NCI-H1105 treated with DMSO at 0.1 percent for 48 hours (cell line): ENCODE measurements at regions not wholly inside any gene's neighbourhood (a gene's known extent, or its start where the extent isn't known, plus 50 kb on each side); places are given as distances from the start of the nearest gene placed in this dataset.

Experiments used
- DNase-seq: peaks from one replicate; lab custom pipeline; 2025; lab: John Stamatoyannopoulos, UW

DNA sequence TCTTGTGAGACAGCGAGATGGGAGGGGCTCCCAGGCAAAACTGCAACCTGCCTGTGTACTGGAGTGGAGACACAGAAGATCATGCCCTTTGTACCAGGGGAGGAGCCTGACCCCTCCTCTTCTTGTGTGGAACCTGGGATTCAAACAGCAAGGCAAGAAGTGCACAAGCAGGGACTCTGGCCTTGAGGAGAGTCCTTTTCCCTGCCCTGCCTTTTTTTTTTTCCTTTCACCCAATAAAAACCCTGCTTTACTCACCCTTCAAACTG, 251.8 kb upstream of the OPRM1 start:
- DNase-seq, result no peak

DNA sequence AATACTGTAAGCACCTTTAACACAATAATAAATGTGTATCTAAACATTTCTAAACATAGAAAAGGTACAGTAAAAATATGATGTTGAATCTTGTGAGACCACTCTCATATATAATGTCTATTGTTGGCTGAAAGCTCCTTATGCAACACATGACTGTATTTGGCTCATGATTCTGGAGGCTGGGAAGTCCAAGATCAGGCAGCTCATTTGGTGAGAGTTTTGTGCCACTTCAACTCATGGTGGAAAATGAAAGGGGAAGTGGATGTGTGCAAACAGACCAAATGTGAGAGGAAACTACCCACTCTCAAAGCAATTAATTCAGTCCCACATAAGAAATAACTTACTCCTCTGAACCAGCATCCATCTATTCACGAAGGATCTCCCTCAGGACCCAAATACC, 257.7 kb upstream of the OPRM1 start:
- no peak for DNase-seq

DNA sequence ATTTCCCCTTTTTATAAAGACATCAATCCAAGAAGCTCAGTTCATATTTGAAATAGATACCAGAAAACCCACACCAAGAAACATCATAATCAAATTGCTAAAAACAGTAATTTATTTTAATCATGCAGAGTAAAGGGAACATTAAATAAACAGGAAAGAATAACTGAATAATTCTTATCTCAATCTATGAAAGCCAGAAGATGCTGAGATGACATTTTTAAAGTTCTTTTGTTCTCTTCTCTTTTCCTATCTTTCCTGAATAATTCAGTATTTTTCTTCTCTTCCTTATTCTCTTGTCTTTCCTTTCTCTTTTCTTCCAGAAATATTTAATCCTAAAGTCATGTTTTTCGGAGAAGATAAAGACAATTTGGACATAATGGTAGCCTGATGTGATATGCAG, 259.0 kb upstream of the OPRM1 start:
- no peak for DNase-seq

DNA sequence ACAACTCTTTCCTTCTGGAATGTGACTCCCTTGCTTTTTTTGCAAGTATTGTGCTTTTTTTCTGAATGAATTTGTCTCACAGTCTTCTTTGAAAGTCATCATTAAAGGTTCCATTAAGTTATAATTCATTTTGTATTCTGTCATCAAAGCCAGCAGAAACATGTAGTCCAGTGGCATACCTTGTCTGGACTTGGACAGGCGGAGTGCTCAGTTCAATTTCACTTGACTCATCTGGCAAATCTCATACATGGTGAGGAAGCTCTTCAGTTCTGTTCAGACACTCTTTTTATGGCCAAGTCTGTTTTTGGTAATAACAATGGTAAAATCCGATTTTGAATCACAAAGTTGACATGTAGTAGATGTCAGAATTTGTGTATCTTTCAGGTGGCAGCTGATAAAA, 260.8 kb upstream of the OPRM1 start:
- no peak for DNase-seq

DNA sequence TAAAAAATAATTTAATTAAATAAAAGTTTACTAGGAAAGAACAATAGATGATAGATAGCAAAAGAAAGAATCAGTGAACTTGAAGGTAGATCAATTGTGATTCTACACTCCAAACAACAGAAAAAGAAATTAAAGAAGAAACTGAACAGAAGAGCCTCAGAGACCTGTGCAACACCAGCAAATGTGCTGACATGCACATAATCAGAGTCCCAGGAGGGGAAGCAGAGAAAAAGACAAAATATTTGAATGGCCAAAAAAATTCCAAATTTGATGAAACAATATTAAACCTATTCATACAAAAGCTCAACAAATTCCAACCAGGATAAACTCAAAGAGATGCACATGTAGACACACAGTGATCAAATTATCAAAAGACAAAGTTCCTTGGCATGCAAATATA, 267.5 kb upstream of the OPRM1 start:
- no peak for DNase-seq

DNA sequence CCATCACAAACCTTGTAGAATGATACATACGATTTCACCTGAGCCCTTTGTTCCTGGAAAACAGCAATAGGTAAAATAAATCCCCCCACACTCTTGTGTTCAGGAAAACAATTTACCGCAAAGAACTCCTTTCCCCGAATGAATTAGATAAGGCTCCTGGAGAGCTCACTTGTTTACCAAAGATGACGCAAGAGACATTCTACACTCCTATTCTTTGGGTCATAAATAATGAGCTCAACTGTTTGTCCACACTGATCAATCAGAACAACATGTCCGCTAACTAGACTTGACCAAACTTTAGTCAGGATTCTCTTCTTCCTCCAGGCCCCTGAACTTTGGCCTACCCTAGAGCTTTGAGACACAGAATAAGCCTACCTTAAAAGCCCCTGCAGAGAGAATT, 271.9 kb upstream of the OPRM1 start:
- DNase-seq, result no peak

DNA sequence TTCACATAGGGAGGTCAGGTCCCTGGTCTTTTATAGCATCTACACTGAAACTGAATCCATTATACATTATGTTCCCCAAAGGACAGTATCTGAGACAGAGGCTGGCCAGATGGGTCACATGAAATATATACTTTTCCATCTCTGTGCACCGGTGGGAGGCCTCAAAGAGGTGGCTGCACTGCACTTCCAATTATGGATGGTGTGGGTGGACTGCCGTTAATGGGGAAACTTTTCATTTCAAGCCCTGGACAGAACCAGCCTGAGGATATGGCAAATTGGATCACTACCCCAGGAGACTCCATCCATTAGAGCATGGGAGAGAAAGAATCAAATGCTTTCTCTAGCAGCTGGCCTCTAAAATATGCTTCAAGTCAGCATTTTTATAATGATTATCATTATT, 280.5 kb upstream of the OPRM1 start:
- DNase-seq, result no peak

DNA sequence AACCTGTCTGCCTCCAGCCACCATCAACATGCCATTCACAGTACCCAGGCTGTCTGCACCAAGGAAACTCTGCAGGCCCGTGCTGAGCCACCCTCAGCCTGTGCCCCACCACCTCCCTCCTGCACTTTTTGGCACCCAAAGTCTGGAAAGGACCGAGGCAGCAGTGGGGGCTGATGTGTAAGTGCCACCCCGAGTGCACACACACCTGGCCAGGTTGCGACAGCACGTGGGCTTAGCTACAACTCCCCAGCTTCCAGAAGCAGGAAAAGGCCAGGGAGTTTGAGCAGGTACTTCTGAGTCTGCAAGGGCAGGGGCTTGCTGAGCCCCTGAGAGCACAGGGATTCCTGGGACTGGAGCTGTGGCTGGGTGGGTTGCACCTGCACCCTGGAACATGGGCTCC, 303.3 kb upstream of the OPRM1 start:
- DNase-seq, result no peak

DNA sequence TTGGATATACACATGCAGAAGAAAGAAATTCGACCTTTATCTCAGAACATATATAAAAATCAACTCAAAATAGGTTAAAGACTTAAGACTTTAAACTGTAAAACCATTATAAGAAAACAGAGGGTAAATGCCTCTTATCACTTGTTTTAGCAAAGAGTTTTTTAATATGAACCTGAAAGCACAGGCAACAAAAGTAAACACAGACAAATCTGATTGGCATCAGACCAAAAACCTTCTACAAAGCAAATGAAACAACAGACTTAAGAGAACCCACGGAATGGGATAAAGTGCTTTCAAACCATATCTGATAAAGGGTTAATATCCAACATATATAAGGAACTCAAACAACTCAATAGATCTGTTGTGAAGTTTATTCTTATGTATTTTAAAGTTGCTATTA, 309.9 kb upstream of the OPRM1 start:
- DNase-seq, result peak; percentile 34

DNA sequence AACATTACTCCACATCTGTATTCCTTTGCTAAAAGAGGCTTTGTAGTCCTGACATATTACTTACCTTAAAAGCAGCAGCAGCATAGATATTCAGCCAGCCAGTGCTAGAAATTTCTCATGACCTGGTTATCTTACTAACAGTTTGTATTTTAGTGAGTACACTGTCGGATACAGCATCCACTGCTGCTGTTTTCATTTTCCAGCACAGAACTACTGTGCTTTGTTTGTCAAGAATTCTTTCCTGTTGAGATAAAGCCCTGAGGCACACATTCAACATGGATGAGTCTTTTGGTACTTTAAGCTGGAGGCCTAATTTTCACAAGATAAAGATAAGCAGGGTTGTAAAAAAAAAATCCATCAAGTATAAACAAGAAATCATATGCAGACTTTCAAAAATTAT, 311.2 kb upstream of the OPRM1 start:
- no peak for DNase-seq

DNA sequence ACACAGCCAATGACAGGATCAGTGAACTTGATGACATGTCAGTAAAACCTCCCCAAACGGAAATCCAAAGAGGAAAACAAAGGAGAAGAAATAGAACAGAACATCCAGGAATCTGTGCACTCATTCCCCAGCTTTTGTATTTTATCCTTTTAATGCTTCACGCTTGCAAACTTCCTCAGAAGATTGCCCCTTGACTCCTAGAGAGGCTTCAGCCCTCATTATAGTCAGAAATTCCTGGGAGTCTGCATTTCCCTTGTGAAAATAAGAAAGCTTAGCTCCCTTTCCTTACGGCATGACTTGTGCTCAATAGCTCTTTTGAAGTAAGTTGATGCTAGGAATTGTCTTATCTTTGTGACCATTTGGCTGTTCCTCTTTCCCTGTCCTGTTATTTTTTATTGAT, 313.6 kb upstream of the OPRM1 start:
- DNase-seq, result no peak

DNA sequence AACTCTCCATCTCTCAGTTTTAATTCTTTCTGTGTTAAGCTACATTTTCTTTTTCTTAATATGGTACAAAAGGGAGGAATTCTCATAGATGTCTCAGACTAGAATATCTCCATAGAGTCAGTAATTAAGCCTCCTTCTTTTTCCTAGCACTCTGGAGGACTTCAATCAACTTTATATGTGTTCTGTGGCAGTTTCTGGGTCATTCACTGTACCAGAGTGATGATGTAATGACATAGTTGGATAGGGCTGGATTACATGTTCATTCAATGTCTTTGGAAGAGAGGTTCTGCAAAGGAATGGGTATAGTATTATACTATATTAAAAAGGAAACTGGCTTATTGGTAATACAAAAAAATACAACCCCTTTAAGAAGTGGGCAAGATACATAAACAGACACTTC, 318.3 kb upstream of the OPRM1 start:
- DNase-seq, result no peak

DNA sequence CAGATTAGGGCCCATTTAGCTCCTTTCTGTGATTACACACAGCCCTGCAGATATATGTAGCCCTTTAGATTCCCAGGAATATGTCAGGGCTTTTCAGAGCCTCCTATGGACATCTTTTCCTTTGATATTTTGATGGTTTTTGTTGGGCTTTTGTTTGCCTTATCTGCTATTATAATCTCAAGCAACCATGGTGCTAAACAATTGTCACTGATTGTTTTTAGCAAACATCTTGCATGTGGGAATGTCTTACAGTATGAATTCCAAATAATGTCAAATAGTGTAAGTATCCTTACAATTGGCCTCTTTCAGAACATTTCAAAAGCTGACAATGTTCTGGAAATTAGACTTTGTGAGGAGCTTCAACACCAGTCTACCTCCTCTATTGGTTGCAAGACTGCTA, 333.6 kb upstream of the OPRM1 start:
- DNase-seq, result no peak

DNA sequence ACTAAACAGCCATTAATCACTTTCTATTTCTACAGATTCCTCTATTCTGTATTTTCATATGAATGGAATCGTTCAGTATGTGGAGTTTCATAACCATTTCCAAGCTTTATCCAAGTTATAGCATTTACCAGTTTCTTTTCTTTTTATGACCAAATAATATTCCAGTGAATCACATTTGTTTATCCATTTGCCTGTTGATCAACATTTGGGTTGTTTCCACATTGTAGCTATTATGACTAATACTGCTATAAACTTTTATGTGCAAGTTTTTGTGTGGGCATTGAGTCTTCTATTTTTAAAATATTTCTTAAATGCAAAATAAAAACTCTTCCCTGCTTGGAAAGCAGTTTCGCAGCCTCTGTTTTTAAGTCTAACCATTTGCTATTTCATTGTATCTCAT, 336.4 kb upstream of the OPRM1 start:
- no peak for DNase-seq

DNA sequence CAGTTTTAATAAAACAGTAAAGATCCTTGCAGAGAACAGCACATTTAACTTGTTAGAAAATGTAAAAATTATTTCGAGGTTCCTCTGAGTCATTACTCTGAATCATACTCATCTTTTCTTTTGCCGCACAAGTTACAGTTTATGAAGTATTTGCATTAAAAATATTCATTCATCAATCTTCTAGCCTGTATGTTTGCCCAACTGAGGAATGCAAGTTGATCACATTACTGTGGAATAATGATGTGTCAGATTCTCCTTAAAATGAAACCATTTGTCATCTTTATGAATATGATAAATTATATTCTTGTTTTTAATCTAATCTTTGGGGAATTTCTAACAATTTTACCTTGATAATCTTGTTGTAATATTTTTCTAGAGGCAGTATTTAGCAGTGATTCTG, 340.4 kb upstream of the OPRM1 start:
- no peak for DNase-seq

DNA sequence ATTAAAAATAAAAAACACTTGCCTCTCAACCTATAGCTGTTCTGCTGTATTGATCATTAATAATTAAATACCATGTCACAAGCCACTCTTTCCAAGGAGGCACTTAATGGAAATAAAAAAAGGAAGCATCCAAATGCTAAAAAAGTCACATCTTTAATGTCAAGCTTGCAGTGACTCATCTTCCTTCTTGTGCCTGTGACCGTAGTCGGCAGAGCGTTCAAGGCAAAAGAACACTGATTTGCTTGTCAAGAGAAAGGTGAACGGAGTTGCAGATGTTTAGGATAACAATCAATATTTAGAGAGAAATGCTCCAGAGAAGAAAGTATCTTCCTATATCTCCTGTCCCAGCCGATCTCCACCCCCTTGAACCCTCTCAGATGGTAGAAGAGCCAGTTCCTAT, 341.0 kb upstream of the OPRM1 start:
- no peak for DNase-seq

DNA sequence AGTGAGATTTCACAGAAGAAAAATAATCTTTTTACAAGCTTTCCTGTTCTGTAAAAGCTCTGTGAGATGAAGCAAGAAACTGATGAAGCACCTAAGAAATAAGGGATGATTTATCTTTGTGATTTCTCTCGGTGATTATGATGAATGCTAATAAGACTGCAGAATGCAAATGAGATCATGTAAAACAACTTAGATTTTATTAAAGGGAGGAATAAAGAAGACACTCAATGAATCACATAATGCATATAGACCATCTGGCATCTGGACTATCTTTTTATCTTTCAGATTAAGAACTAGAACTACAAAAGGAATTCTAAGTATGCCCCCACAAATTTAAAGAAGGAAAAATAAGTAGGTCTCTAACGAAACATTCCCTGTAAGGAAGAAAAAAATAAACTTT, 361.5 kb upstream of the OPRM1 start:
- no peak for DNase-seq

DNA sequence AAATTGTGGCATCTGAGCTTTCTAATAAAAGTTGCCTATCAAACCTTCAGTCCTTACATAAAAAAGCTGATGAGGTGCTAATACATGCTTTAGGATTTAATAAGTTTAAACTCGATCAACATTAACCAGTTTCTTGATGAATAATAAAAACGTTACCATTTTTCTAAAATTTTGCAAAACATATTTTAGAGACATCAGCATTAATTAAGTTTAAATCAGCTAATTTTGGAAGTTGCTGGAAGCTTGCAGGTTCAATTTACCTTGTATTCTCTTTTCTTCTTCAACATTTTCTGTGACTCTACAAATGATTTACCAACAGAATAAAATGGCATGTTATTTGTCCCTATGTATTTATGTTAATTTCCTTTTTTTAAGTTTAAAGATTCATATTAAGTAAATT, 365.3 kb upstream of the OPRM1 start:
- DNase-seq, result no peak

DNA sequence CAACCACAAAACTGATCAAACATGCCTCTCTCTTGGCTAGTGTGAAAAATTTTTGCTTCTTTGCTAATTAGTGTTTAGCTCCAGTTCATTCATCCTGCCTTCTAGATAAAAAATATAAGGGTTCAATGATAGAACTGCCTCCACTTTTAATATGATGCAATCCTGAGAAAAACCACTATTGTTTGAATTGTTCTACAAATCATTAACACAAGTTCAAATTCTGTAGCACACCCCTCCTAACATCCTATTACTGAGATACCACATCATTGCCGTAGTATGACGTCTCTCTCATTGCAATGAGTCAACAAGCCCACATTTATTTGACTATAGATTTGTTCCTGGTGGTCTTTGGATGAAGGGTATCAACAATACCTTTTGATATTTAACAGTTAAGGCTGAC, 365.8 kb upstream of the OPRM1 start:
- no peak for DNase-seq

DNA sequence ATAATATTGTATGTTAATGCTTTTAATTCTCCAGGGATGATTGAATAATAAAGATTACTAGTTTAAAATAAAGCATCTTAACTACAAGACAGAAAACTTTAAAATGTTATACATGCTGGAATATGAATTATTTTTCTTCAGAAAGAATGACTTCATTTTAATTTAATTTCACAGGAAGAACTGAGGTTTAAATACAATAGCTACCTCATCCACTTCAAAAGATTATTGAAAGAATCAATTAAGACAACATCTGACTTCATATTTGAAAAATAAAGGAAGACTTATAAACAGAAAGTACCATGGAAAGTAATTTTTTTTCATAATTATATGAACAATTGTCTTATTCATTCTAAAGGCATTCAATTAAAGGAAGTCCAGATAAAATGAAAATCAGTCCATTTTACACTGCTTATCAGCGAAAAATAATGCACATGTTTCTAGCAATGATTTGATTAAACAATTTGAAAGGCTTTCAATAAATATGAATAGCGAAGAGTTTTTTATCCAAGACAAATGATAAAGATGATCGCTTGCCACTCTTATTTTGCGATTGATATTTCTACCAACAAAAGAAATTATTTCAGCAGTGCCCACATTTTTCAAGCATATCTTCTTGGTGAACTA, 368.5 kb upstream of the OPRM1 start:
- no peak for DNase-seq

DNA sequence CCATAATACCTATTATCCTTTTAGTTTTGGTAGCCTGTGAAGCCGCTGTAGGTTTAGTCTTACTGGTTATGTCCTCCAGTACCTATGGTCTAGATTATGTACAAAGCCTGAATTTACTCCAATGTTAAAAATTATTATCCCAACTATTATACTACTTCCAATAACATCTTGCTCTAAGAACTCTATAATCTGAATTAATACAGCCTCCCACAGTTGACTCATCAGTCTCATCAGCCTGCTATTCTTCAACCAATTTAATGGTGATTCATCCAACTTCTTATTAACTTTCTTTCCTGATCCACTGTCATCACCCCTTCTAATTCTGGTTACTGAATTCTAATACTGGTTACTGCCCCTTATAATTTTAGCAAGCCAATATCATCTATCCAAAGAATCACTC, 370.3 kb upstream of the OPRM1 start:
- no peak for DNase-seq

DNA sequence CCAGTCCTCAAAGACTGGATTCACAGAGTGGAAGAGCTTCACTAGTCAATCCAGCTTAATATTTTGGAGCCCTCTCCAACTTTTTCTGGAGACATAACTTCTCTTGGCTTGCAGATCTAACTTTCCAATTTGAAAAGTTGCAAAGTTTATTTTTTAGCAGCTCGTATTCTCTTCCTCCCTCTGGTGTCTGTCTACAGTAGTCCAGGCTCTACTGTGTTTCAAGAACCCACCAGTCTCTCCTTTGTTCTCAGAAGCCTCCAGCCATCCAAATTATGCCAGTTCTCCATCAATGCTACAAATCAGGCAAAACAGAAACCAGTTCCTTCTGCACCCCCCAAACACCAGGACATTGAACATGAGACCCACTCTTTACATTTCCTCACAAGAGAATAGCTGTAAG, 376.1 kb upstream of the OPRM1 start:
- no peak for DNase-seq

DNA sequence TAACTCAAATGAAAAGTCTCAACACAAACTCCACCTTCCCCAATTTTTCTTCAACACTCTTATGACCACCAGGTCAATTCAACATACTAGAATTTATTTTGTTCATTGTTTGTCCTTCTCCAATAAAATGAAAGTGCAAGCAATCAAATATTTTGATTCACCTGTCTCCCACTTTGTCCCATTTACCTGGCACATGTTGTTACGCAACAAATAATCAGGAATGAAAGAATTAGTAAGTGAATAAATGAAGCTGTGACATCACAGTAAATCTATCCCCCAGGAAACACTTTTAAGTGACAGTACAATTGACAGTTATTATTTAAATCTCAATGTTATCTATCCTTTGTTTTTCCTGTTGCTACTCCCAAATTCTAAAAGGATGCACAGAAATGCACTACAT, 393.7 kb upstream of the OPRM1 start:
- DNase-seq, result no peak

DNA sequence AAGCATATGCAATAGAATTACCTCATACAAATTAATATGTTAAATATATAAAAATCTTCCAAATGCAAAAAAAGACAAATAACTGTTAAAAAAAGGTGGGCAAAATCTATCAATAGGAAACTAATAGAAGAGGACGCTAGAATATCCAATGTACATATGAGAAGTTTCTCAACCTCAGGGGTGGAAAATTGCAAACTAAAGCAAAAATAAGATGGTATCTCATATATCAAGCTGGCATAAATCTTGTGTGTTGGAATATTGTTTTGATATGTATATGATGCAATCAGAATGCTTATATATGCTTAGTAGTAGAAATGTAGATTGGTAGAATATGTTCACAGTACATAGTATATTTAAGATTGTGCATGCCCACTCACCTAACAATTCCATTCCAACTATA, 395.0 kb upstream of the OPRM1 start:
- DNase-seq, result no peak

DNA sequence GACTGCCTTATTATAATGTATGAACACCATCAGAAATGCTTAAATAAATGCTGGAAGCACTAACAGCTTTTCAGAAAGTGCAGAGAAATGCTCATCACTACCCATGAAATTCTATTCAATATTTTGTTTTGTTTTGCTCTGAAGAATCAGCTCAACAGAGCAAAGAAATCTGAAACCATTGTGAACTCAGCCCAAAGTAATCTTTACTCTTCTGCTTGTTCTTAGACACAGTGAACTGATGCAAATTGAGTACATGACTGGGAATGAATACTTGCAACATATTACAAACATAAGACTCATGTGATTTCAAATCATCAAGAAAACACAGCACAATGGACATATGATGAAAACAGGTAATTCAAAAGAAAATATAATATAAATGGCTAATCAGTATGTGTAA, 404.6 kb upstream of the OPRM1 start:
- DNase-seq, result no peak
